OCI-LY1 (cell line): ENCODE measurements at regions not wholly inside any gene's neighbourhood (a gene's known extent, or its start where the extent isn't known, plus 50 kb on each side); places are given as distances from the start of the nearest gene placed in this dataset.

Experiments
- H2AFZ ChIP-seq: fragments of 200-600 bp; sonication (generic), shearing (Covaris generic); 2 replicates; pipeline ENCODE4 v1.6.0; 2014; ENCODE audit warnings: antibody characterized with exemption, mild to moderate bottlenecking, low read length
- H3F3A ChIP-seq: fragments of 200-600 bp; sonication (generic), shearing (Covaris generic); 2 replicates; pipeline ENCODE4 v1.6.0; 2014; ENCODE audit warnings: mild to moderate bottlenecking, antibody characterized with exemption, low read length, moderate library complexity; ENCODE audit not compliant: insufficient read depth
- H3K27ac ChIP-seq: fragments of 200-600 bp; sonication (generic); 2 replicates; pipeline ENCODE4 v1.5.1; 2014; ENCODE audit warnings: low read length, mixed run types, mild to moderate bottlenecking, low read depth; ENCODE audit not compliant: poor library complexity, severe bottlenecking
- H3K27me3 ChIP-seq: fragments of 200-600 bp; sonication (generic); 2 replicates; pipeline ENCODE4 v1.6.0; 2014; ENCODE audit warnings: antibody characterized with exemption, mild to moderate bottlenecking, low read length, moderate library complexity; ENCODE audit not compliant: insufficient read depth
- H3K36me3 ChIP-seq: fragments of 200-600 bp; sonication (generic); 2 replicates; pipeline ENCODE4 v1.6.1; 2014; ENCODE audit warnings: mild to moderate bottlenecking, antibody characterized with exemption, low read length, moderate library complexity, mixed read lengths; ENCODE audit not compliant: insufficient read depth
- H3K4me1 ChIP-seq: fragments of 200-600 bp; sonication (generic); 2 replicates; pipeline ENCODE4 v1.5.1; 2014; ENCODE audit warnings: mild to moderate bottlenecking, low read length, moderate library complexity; ENCODE audit not compliant: insufficient read depth, severe bottlenecking
- H3K4me2 ChIP-seq: fragments of 200-600 bp; sonication (generic), shearing (Covaris generic); 2 replicates; pipeline ENCODE4 v1.6.1; 2014; ENCODE audit warnings: low read length
- H3K4me3 ChIP-seq: fragments of 200-600 bp; sonication (generic); 2 replicates; pipeline ENCODE4 v1.5.1; 2014; ENCODE audit warnings: low read length, low read depth, mild to moderate bottlenecking, mixed read lengths; ENCODE audit not compliant: poor library complexity, severe bottlenecking
- H3K79me2 ChIP-seq: fragments of 200-600 bp; shearing (Covaris generic); 2 replicates; pipeline ENCODE4 v1.6.1; 2016; ENCODE audit warnings: mixed run types, low read length, mixed read lengths; ENCODE audit not compliant: insufficient read depth
- H3K9ac ChIP-seq: fragments of 200-600 bp; sonication (generic), shearing (Covaris generic); 2 replicates; pipeline ENCODE4 v1.6.1; 2014; ENCODE audit warnings: mild to moderate bottlenecking, low read length, mixed read lengths
- H3K9me2 ChIP-seq: fragments of 200-600 bp; sonication (generic), shearing (Covaris generic); 2 replicates; pipeline ENCODE4 v1.6.1; 2014; ENCODE audit warnings: low read depth, mild to moderate bottlenecking, low read length, mixed read lengths
- H3K9me3 ChIP-seq: fragments of 200-600 bp; shearing (Covaris generic); 2 replicates; pipeline ENCODE4 v1.6.1; 2014; ENCODE audit warnings: low read length, mixed read lengths
- H4K20me1 ChIP-seq: fragments of 200-600 bp; sonication (generic), shearing (Covaris generic); 2 replicates; pipeline ENCODE4 v1.6.0; 2016; ENCODE audit warnings: mild to moderate bottlenecking, low read length; ENCODE audit not compliant: insufficient read depth
- EZH2 ChIP-seq: fragments of 200-600 bp; sonication (generic), shearing (Covaris generic); IDR thresholded peaks from 2 replicates; pipeline ENCODE4 v1.8.0; 2017; ENCODE audit warnings: borderline replicate concordance, mixed run types, mild to moderate bottlenecking, antibody characterized with exemption, low read length, moderate library complexity, mixed read lengths
- TF ChIP-seq, protein P1 (sequence below): fragments of 200-600 bp; sonication (generic), shearing (Covaris generic); IDR thresholded peaks from 2 replicates; pipeline ENCODE4 v1.5.1; 2017; ENCODE audit warnings: mild to moderate bottlenecking, antibody characterized with exemption, low read length, moderate library complexity, mixed read lengths

DNA sequence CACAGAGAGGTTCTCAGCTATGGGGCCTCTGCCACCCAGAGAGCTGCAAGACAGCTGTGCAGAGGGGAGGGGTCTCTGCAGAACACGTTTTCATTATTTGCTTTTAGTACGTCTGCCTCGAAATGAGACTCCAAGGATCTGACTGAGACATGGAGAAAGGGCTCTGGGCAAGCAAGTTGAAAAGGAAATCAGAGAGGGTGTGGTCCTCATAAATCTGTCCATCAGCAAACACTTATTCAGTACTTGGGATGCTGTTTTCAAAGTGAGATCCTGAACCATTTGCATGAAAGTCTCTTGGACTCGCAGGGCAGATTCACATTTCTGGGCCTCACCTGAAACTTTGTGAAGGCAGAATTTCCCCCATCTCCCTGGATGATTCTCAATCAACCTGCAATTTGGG lies 197.4 kb upstream of the GALNT2 start:
- no peak overlapping the region for H2AFZ ChIP-seq
- no peak overlapping the region for H3K4me2 ChIP-seq
- H3F3A ChIP-seq, result no peaks in the 10 kb centered on the region
- no peaks in the 10 kb centered on the region for H4K20me1 ChIP-seq
- TF ChIP-seq, protein P1, sequence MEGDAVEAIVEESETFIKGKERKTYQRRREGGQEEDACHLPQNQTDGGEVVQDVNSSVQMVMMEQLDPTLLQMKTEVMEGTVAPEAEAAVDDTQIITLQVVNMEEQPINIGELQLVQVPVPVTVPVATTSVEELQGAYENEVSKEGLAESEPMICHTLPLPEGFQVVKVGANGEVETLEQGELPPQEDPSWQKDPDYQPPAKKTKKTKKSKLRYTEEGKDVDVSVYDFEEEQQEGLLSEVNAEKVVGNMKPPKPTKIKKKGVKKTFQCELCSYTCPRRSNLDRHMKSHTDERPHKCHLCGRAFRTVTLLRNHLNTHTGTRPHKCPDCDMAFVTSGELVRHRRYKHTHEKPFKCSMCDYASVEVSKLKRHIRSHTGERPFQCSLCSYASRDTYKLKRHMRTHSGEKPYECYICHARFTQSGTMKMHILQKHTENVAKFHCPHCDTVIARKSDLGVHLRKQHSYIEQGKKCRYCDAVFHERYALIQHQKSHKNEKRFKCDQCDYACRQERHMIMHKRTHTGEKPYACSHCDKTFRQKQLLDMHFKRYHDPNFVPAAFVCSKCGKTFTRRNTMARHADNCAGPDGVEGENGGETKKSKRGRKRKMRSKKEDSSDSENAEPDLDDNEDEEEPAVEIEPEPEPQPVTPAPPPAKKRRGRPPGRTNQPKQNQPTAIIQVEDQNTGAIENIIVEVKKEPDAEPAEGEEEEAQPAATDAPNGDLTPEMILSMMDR, result no peak
- no peak for TF ChIP-seq EZH2
- H3K9me2 ChIP-seq, result no peaks in the 10 kb centered on the region
- H3K27ac ChIP-seq, result no peak overlapping the region
- no peak overlapping the region for H3K4me3 ChIP-seq
- H3K9ac ChIP-seq, result no peak overlapping the region
- H3K27me3 ChIP-seq, result no peaks in the 10 kb centered on the region
- H3K79me2 ChIP-seq, result no peaks in the 10 kb centered on the region
- H3K9me3 ChIP-seq, result no peaks in the 10 kb centered on the region
- no peaks in the 10 kb centered on the region for H3K4me1 ChIP-seq
- H3K36me3 ChIP-seq, result no peaks in the 10 kb centered on the region

DNA sequence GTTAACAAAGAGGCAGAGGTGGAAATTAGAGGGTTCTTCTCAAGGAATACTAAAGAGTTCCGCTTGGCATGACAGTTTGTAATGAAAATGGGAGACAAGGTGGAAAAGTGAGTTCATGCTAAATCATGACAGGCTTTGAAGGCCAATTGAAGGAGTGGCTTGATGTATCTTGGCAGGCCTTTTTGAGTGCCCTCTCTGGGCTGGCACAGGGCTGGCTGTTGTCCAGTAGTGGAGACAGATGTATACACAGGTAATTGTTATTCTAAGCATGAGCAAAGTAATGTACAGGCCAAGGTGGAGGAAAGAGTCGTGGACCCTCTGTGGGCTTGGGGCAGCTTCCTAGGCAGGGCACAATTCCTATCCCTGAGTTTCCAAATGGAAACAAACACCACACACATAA lies 196.7 kb upstream of the GALNT2 start:
- Histone ChIP-seq H3K27me3 (no peaks in the 10 kb centered on the region), H3K79me2 (no peaks in the 10 kb centered on the region), H3K9ac (no peak overlapping the region), H3F3A (no peaks in the 10 kb centered on the region), H3K27ac (no peak overlapping the region), H3K36me3 (no peaks in the 10 kb centered on the region), H3K9me2 (no peaks in the 10 kb centered on the region), H3K9me3 (no peaks in the 10 kb centered on the region), H3K4me2 (no peak overlapping the region), H4K20me1 (no peaks in the 10 kb centered on the region), H3K4me3 (no peak overlapping the region), H2AFZ (no peak overlapping the region), H3K4me1 (no peaks in the 10 kb centered on the region)
- TF ChIP-seq, protein P1, result no peak
- TF ChIP-seq EZH2, result no peak

GRCh38 chr1:229871078-229871676 lies 195.9 kb upstream of the GALNT2 start:
- Histone ChIP-seq H3K4me3 (no peak overlapping the region), H3F3A (no peaks in the 10 kb centered on the region), H3K36me3 (no peaks in the 10 kb centered on the region), H2AFZ (no peak overlapping the region), H3K9ac (no peak overlapping the region), H3K27me3 (no peaks in the 10 kb centered on the region), H3K9me3 (no peaks in the 10 kb centered on the region), H3K9me2 (no peaks in the 10 kb centered on the region), H3K4me1 (no peaks in the 10 kb centered on the region), H4K20me1 (no peaks in the 10 kb centered on the region), H3K79me2 (no peaks in the 10 kb centered on the region), H3K27ac (no peak overlapping the region), H3K4me2 (no peak overlapping the region)
- TF ChIP-seq EZH2, result no peak
- TF ChIP-seq, protein P1, result no peak
